H1 (cell line): ENCODE measurements at regions not wholly inside any gene's neighbourhood (a gene's known extent, or its start where the extent isn't known, plus 50 kb on each side); places are given as distances from the start of the nearest gene placed in this dataset.

Experiments
- CTCF ChIA-PET: fragments of 300-600 bp; sonication (Branson Sonifier 250); formaldehyde crosslinking; loops from one replicate; lab custom pipeline; 2021; ENCODE audit not compliant: partially characterized antibody; lab: Charles Lee
- POLR2A ChIA-PET: fragments of 300-600 bp; sonication (Branson Sonifier 250); formaldehyde crosslinking; loops from one replicate; lab custom pipeline; 2021; ENCODE audit warnings: inconsistent platforms; ENCODE audit not compliant: partially characterized antibody; lab: Charles Lee
- DNase-seq, 2 experiments: peaks; one replicate each; pipeline versions ENCODE4 v3.0.0 to v3.0.0-alpha.2; 2010 to 2022; ENCODE audit warnings: low spot score in 2 of 2, low read depth in 1 of 2, mixed read lengths in 1 of 2
- FAIRE-seq: peaks from 2 replicates; lab custom pipeline; 2011; peaks lifted over from hg19 to GRCh38; lab: Jason Lieb, UNC
- H2AFZ ChIP-seq: 2 replicates; pipeline ENCODE4 v1.8.1; 2012; ENCODE audit warnings: low read length, inconsistent platforms
- H2AK5ac ChIP-seq: 2 replicates; pipeline ENCODE4 v1.6.1; 2013; ENCODE audit warnings: low read depth, low read length
- H2BK120ac ChIP-seq: replicated peaks from 2 replicates; pipeline ENCODE3; 2013; ENCODE audit warnings: low read depth, low read length, inconsistent platforms
- H2BK12ac ChIP-seq: 2 replicates; pipeline ENCODE4 v1.6.1; 2013; ENCODE audit warnings: low read depth, low read length
- H2BK15ac ChIP-seq: 2 replicates; pipeline ENCODE4 v1.6.1; 2013; ENCODE audit warnings: low read length
- H2BK20ac ChIP-seq: 2 replicates; pipeline ENCODE4 v1.6.1; 2013; ENCODE audit warnings: low read length
- H2BK5ac ChIP-seq: 2 replicates; pipeline ENCODE4 v1.6.1; 2013; ENCODE audit warnings: low read depth, low read length
- H3K14ac ChIP-seq: 2 replicates; pipeline ENCODE4 v1.6.1; 2013; ENCODE audit warnings: inconsistent platforms; ENCODE audit not compliant: insufficient read length
- H3K18ac ChIP-seq: 2 replicates; pipeline ENCODE4 v1.6.1; 2013; ENCODE audit warnings: low read length; ENCODE audit errors: extremely low read depth
- H3K23ac ChIP-seq: 2 replicates; pipeline ENCODE4 v1.6.1; 2013; ENCODE audit warnings: inconsistent platforms; ENCODE audit not compliant: insufficient read length
- H3K23me2 ChIP-seq: 2 replicates; pipeline ENCODE4 v1.6.1; 2013; ENCODE audit warnings: low read depth, low read length
- H3K27ac ChIP-seq: 2 replicates; pipeline ENCODE4 v1.6.1; 2011; ENCODE audit warnings: low read depth, low read length, inconsistent platforms
- H3K27me3 ChIP-seq, 4 experiments: replicated peaks in 1 of 4; 1 replicate in 1 of 4; 2 replicates in 3 of 4; pipeline versions ENCODE4 v1.6.1 to v1.8.1; 2011 to 2013; ENCODE audit warnings: low read length in 3 of 4, mild to moderate bottlenecking in 3 of 4, inconsistent platforms in 2 of 4, mixed read lengths in 2 of 4, moderate library complexity in 1 of 4; ENCODE audit not compliant: control insufficient read depth in 3 of 4, insufficient read depth in 3 of 4; ENCODE audit errors: extremely low read depth in 1 of 4
- H3K36me3 ChIP-seq, 4 experiments: 2 replicates each; pipeline versions ENCODE4 v1.6.1 to v1.8.1; 2011 to 2013; ENCODE audit warnings: mild to moderate bottlenecking in 4 of 4, low read length in 3 of 4, moderate library complexity in 2 of 4, control low read depth in 1 of 4, inconsistent platforms in 1 of 4; ENCODE audit not compliant: insufficient read depth in 4 of 4, control insufficient read depth in 2 of 4
- H3K4ac ChIP-seq: replicated peaks from 2 replicates; pipeline ENCODE3; 2013; ENCODE audit warnings: low read length, low read depth, mixed read lengths, inconsistent platforms; ENCODE audit not compliant: insufficient read length
- H3K4me1 ChIP-seq, 4 experiments: replicated peaks in 1 of 4; 1 replicate in 1 of 4; 2 replicates in 3 of 4; pipeline versions ENCODE4 v1.6.1 to v1.8.1; 2011 to 2013; ENCODE audit warnings: low read length in 3 of 4, inconsistent platforms in 2 of 4, mixed read lengths in 1 of 4; ENCODE audit not compliant: insufficient read depth in 4 of 4, control insufficient read depth in 3 of 4
- H3K4me2 ChIP-seq, 2 experiments: 2 replicates each; pipeline versions ENCODE4 v1.6.1 to v1.8.1; 2011 to 2013; ENCODE audit warnings: low read depth in 2 of 2, low read length in 2 of 2, control low read depth in 1 of 2, inconsistent platforms in 1 of 2, mild to moderate bottlenecking in 1 of 2; ENCODE audit not compliant: insufficient read depth in 1 of 2
- H3K4me3 ChIP-seq, 4 experiments: fragments of 200-600, 300-600 bp in 1 of 4; sonication (generic), shearing (Covaris generic), sonication (Bioruptor Twin) in 1 of 4; 2 replicates each; pipeline versions ENCODE4 v1.5.1 to v1.8.1; 2011 to 2016; ENCODE audit warnings: low read length in 4 of 4, low read depth in 3 of 4, control low read depth in 2 of 4, inconsistent platforms in 2 of 4, mild to moderate bottlenecking in 2 of 4, mixed read lengths in 1 of 4, moderate library complexity in 1 of 4; ENCODE audit not compliant: insufficient read depth in 2 of 4; ENCODE audit errors: extremely low read depth in 1 of 4
- H3K56ac ChIP-seq: replicated peaks from 2 replicates; pipeline ENCODE3; 2013; ENCODE audit warnings: low read depth, mild to moderate bottlenecking, mixed read lengths, low read length, inconsistent platforms; ENCODE audit not compliant: insufficient read length
- H3K79me1 ChIP-seq: 2 replicates; pipeline ENCODE4 v1.6.1; 2013; ENCODE audit warnings: low read depth, low read length, control low read depth
- H3K79me2 ChIP-seq, 2 experiments: 2 replicates each; pipeline versions ENCODE4 v1.6.1 to v1.8.1; 2012 to 2013; ENCODE audit warnings: low read length in 2 of 2, mild to moderate bottlenecking in 2 of 2, inconsistent platforms in 1 of 2; ENCODE audit not compliant: insufficient read depth in 2 of 2, control insufficient read depth in 1 of 2
- H3K9ac ChIP-seq, 4 experiments: replicated peaks in 1 of 4; 1 replicate in 1 of 4; 2 replicates in 3 of 4; pipeline versions ENCODE4 v1.6.1 to v1.8.1; 2011 to 2013; ENCODE audit warnings: low read depth in 3 of 4, low read length in 3 of 4, control low read depth in 2 of 4, mild to moderate bottlenecking in 2 of 4, moderate library complexity in 2 of 4, inconsistent platforms in 1 of 4; ENCODE audit errors: extremely low read depth in 1 of 4
- H3K9me3 ChIP-seq, 2 experiments: 2 replicates each; pipeline versions ENCODE4 v1.6.1 to v1.8.1; 2012 to 2013; ENCODE audit warnings: mild to moderate bottlenecking in 2 of 2, moderate library complexity in 2 of 2, control low read depth in 1 of 2, inconsistent platforms in 1 of 2, low read depth in 1 of 2, low read length in 1 of 2, mixed read lengths in 1 of 2; ENCODE audit not compliant: insufficient read depth in 2 of 2
- H4K20me1 ChIP-seq, 2 experiments: replicated peaks in 1 of 2; 2 replicates each; pipeline versions ENCODE3 to v1.8.1; 2011 to 2013; ENCODE audit warnings: inconsistent platforms in 2 of 2, low read length in 2 of 2, mild to moderate bottlenecking in 1 of 2; ENCODE audit not compliant: insufficient read depth in 2 of 2, control insufficient read depth in 1 of 2
- H4K5ac ChIP-seq: 2 replicates; pipeline ENCODE4 v1.6.1; 2013; ENCODE audit warnings: low read length, low read depth, mixed read lengths, inconsistent platforms; ENCODE audit not compliant: insufficient read length
- H4K8ac ChIP-seq: 2 replicates; pipeline ENCODE4 v1.8.0; 2013; ENCODE audit warnings: mild to moderate bottlenecking, moderate library complexity, low read length, inconsistent platforms; ENCODE audit not compliant: insufficient read depth; ENCODE audit errors: extremely low read depth
- H4K91ac ChIP-seq: replicated peaks from 2 replicates; pipeline ENCODE3; 2013; ENCODE audit warnings: low read length, mixed read lengths, inconsistent platforms; ENCODE audit not compliant: insufficient read length
- BRCA1 ChIP-seq: IDR thresholded peaks from 2 replicates; pipeline ENCODE4 v1.6.1; 2012; ENCODE audit warnings: low read depth, low read length, improper control_type of control experiment
- FOSL1 ChIP-seq: IDR thresholded peaks from 2 replicates; pipeline ENCODE4 v1.6.1; 2011; ENCODE audit warnings: mild to moderate bottlenecking, low read depth, low read length, moderate library complexity; ENCODE audit not compliant: insufficient read depth
- NRF1 ChIP-seq: IDR thresholded peaks from 2 replicates; pipeline ENCODE4 v1.6.1; 2011; ENCODE audit warnings: mild to moderate bottlenecking, low read depth, low read length, improper control_type of control experiment
- POLR2AphosphoS5 ChIP-seq: IDR thresholded peaks from 2 replicates; pipeline ENCODE4 v1.6.1; 2011; ENCODE audit warnings: low read depth, low read length
- RAD21 ChIP-seq, 2 experiments: IDR thresholded peaks in 1 of 2; conservative IDR thresholded peaks in 1 of 2; 2 replicates each; pipeline ENCODE4 v1.6.1; 2011; ENCODE audit warnings: low read depth in 2 of 2, low read length in 2 of 2, improper control_type of control experiment in 1 of 2, inconsistent platforms in 1 of 2, mild to moderate bottlenecking in 1 of 2, moderate library complexity in 1 of 2
- RBBP5 ChIP-seq: IDR thresholded peaks from 2 replicates; pipeline ENCODE4 v1.7.1; 2012; ENCODE audit warnings: low read depth, mild to moderate bottlenecking, inconsistent platforms, low read length, moderate library complexity, borderline replicate concordance
- SP4 ChIP-seq: IDR thresholded peaks from 2 replicates; pipeline ENCODE4 v1.6.1; 2012; ENCODE audit warnings: low read length, inconsistent platforms
- SRF ChIP-seq: IDR thresholded peaks from 2 replicates; pipeline ENCODE4 v1.6.1; 2011; ENCODE audit warnings: mild to moderate bottlenecking, low read depth, low read length, moderate library complexity
- SUZ12 ChIP-seq: fragments of 200-600 bp; sonication (generic); IDR thresholded peaks from 2 replicates; pipeline ENCODE4 v1.6.1; 2012; ENCODE audit warnings: mild to moderate bottlenecking, inconsistent platforms, low read length, moderate library complexity, mixed read lengths
- WGBS, 2 experiments: shearing (Covaris generic) in 1 of 2; methylation state at CpG; one replicate each; pipeline versions ENCODE4 v1.1.6 to v1.1.7; 2013 to 2015; ENCODE audit warnings: low lambda C conversion rate in 2 of 2, mixed read lengths in 2 of 2, inconsistent platforms in 1 of 2, low coverage in 1 of 2, missing lambda C conversion rate in 1 of 2; ENCODE audit not compliant: insufficient replicate concordance in 2 of 2, insufficient coverage in 1 of 2, insufficient read length in 1 of 2; ENCODE audit errors: extremely low coverage in 1 of 2, missing lambda C conversion rate in 1 of 2; 5-methylcytosine and 5-hydroxymethylcytosine counted together
- TF ChIP-seq, protein P1 (sequence below), 3 experiments: IDR thresholded peaks; 1 replicate in 2 of 3; 2 replicates in 1 of 3; pipeline versions ENCODE4 v1.5.1 to v1.6.1; 2011; ENCODE audit warnings: low read length in 3 of 3, mild to moderate bottlenecking in 3 of 3, inconsistent platforms in 2 of 3, low read depth in 1 of 3, moderate library complexity in 1 of 3; ENCODE audit not compliant: insufficient read depth in 1 of 3; ENCODE audit errors: control extremely low read depth in 1 of 3

DNA sequence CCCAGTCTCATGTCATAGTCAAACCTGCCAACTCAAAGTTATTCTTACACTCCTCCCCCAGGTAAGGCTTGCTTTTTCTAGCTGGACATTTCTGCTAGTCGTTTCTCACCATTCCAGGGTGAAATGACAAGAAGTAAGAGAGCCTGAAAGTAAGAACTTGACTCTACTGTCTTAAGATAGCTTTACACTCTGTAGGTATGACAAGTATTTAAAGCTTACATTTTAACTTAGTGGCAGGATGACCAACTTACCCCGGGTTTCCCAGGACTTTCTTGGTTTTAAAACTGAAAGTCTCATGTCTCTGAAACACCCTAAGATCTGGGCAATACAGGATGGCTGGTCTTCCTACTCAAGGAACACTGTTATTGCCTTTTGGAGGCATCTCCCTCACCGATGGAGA is 67.5 kb upstream of the PIK3R1 start:
- no peak overlapping the region for H3K4me3 ChIP-seq
- H3K79me2 ChIP-seq = no peaks in the 10 kb centered on the region
- H2BK20ac ChIP-seq = no peak overlapping the region
- DNase-seq = no peak
- no peaks in the 10 kb centered on the region; the same call in 1 of the 2 replicates for H3K23me2 ChIP-seq
- H3K18ac ChIP-seq = no peak overlapping the region
- H3K56ac ChIP-seq = no peak overlapping the region
- H4K8ac ChIP-seq = no peak overlapping the region
- POLR2A ChIA-PET = no interaction called here
- H3K27me3 ChIP-seq = no peaks in the 10 kb centered on the region
- H3K9me3 ChIP-seq = no peaks in the 10 kb centered on the region
- no peak overlapping the region for H3K14ac ChIP-seq
- no peak overlapping the region for H2AK5ac ChIP-seq
- no peak overlapping the region for H2BK120ac ChIP-seq
- H3K4ac ChIP-seq = no peak overlapping the region
- no peaks in the 10 kb centered on the region for H3K36me3 ChIP-seq
- CTCF ChIA-PET = interaction anchor here (0.8 kb wide), 1 partner anchor 9 kb away, joined by 3 read pairs; no protein-coding TSS in a partner anchor
- H2BK5ac ChIP-seq = no peak overlapping the region
- H3K27ac ChIP-seq = no peak overlapping the region
- no peak overlapping the region for H2AFZ ChIP-seq
- WGBS, 2 experiments = 84% methylated on average over 3 of the region's 3 CpGs; no CpG with 5 or more reads in 1 of the 2 experiments
- H3K79me1 ChIP-seq = no peaks in the 10 kb centered on the region
- no peak overlapping the region for H4K91ac ChIP-seq
- H3K4me1 ChIP-seq = no peaks in the 10 kb centered on the region
- no peaks in the 10 kb centered on the region for H4K20me1 ChIP-seq
- no peak for FAIRE-seq
- H2BK15ac ChIP-seq = no peak overlapping the region
- H4K5ac ChIP-seq = no peak overlapping the region
- H3K23ac ChIP-seq = no peak overlapping the region
- H3K4me2 ChIP-seq = no peak overlapping the region
- H2BK12ac ChIP-seq = no peak overlapping the region
- H3K9ac ChIP-seq = no peak overlapping the region
- TF ChIP-seq RAD21 (IDR thresholded peaks at IDR 0.05 in 1 of 2, conservative IDR thresholded peaks at IDR 0.05 in 1 of 2; ENCODE audit: low read depth in 2 of 2, low read length in 2 of 2) (no peak), POLR2AphosphoS5 (no peak), SUZ12 (no peak), SRF (no peak), RBBP5 (no peak), BRCA1 (no peak), NRF1 (no peak), FOSL1 (no peak), SP4 (no peak)
- TF ChIP-seq, protein P1, sequence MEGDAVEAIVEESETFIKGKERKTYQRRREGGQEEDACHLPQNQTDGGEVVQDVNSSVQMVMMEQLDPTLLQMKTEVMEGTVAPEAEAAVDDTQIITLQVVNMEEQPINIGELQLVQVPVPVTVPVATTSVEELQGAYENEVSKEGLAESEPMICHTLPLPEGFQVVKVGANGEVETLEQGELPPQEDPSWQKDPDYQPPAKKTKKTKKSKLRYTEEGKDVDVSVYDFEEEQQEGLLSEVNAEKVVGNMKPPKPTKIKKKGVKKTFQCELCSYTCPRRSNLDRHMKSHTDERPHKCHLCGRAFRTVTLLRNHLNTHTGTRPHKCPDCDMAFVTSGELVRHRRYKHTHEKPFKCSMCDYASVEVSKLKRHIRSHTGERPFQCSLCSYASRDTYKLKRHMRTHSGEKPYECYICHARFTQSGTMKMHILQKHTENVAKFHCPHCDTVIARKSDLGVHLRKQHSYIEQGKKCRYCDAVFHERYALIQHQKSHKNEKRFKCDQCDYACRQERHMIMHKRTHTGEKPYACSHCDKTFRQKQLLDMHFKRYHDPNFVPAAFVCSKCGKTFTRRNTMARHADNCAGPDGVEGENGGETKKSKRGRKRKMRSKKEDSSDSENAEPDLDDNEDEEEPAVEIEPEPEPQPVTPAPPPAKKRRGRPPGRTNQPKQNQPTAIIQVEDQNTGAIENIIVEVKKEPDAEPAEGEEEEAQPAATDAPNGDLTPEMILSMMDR (IDR thresholded peaks at IDR 0.05; ENCODE audit: control extremely low read depth in 1 of 3, insufficient read depth in 1 of 3, low read depth in 1 of 3, low read length in 3 of 3) = no peak
